Right lobe of liver (tissue), 6 donors: ENCODE measurements at regions not wholly inside any gene's neighbourhood (a gene's known extent, or its start where the extent isn't known, plus 50 kb on each side); places are given as distances from the start of the nearest gene placed in this dataset.

Experiments
- ATAC-seq, 4 donors: fragments of 200-7000 bp; cut with Tn5 transposase; one replicate each; pipeline ENCODE4 v1.9.1; 2020; ENCODE audit warnings: mild to moderate bottlenecking in 4 of 4, moderate library complexity in 4 of 4
- DNase-seq, 3 donors: peaks; one replicate each; pipeline ENCODE4 v3.0.0-alpha.2; 2020
- H3K27ac ChIP-seq, 3 donors: fragments of 200-600 bp; one replicate each; pipeline ENCODE4 v1.8.0; 2022
- H3K27me3 ChIP-seq, 2 donors: fragments of 200-600 bp; one replicate each; pipeline ENCODE4 v1.8.0; 2022
- H3K36me3 ChIP-seq, 4 donors: fragments of 200-600 bp; sonication (generic) in 1 of 4; one replicate each; pipeline versions ENCODE4 v1.5.1 to v1.8.0; 2017 to 2022; ENCODE audit warnings: control low read depth in 1 of 4
- H3K4me1 ChIP-seq, 4 donors: fragments of 200-600 bp; sonication (generic) in 1 of 4; one replicate each; pipeline versions ENCODE4 v1.5.1 to v1.8.0; 2017 to 2022; ENCODE audit warnings: control low read depth in 1 of 4
- H3K4me3 ChIP-seq, 3 donors: fragments of 200-600 bp; one replicate each; pipeline ENCODE4 v1.8.0; 2022
- H3K9me3 ChIP-seq, 4 donors: fragments of 200-600 bp; sonication (generic) in 1 of 4; one replicate each; pipeline versions ENCODE4 v1.5.1 to v1.8.0; 2017 to 2022; ENCODE audit warnings: control low read depth in 1 of 4
- POLR2A ChIP-seq: fragments of 450-650 bp; IDR thresholded peaks from one replicate; pipeline ENCODE4 v1.6.1; 2017; ENCODE audit warnings: antibody characterized with exemption, mild to moderate bottlenecking
- WGBS: methylation state at CpG from one replicate; pipeline ENCODE4 v1.1.6; 2018; ENCODE audit warnings: low coverage, low lambda C conversion rate; ENCODE audit not compliant: insufficient coverage; ENCODE audit errors: missing lambda C conversion rate; 5-methylcytosine and 5-hydroxymethylcytosine counted together
- intact Hi-C, 2 donors: fragments of 100-400 bp; cut with DNase I; formaldehyde crosslinking; loops; one replicate each; pipeline versions ENCODE4 v1.11.2 to v1.14.1; 2022
- TF ChIP-seq, protein P1 (sequence below), 4 donors: fragments of 200-600 bp in 3 of 4; fragments of 450-650 bp in 1 of 4; IDR thresholded peaks; one replicate each; pipeline versions ENCODE4 v1.5.1 to v1.8.0; 2016 to 2022; ENCODE audit warnings: antibody characterized with exemption in 4 of 4, mild to moderate bottlenecking in 2 of 4
- donor health status: DM: no; HTN: yes; CAD: no.
- donor health status: DM: no; HTN: no; CAD: no.
- donor health status: DM: no; HTN: no; CAD: no.
- donor health status: DM: no; HTN: yes; CAD: no.
- donor health status: DM: no; HTN: yes; CAD: no.

DNA sequence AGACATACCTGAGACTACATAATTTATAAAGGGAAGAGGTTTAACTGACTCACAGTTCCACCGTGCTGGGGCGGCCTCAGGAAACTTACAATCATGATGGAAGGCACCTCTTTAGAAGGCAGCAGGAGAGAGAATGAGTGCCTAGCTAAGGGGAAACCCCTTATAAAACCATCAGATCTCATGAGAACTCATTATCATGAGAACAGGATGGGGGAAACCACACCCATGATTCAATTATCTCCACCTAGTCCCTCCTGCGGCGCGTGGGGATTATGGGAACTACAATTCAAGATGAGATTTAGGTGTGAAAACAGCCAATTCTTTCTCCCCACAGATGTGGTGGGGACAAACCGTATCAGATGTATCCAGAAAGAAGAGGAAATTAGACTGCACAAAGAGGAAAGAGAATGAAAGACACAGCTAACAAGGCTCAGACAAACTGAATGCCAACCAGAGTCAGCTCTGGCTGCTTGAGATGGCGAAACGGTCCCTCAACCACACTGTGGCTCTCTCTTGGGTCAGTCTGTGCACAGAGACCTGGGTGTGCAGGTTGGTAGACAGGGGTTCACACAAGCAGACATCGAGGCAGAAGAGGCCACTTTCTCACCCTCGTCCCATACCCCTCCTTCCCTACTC lies 375.6 kb downstream of the SFMBT2 start:
- no peak for TF ChIP-seq POLR2A
- TF ChIP-seq, protein P1, sequence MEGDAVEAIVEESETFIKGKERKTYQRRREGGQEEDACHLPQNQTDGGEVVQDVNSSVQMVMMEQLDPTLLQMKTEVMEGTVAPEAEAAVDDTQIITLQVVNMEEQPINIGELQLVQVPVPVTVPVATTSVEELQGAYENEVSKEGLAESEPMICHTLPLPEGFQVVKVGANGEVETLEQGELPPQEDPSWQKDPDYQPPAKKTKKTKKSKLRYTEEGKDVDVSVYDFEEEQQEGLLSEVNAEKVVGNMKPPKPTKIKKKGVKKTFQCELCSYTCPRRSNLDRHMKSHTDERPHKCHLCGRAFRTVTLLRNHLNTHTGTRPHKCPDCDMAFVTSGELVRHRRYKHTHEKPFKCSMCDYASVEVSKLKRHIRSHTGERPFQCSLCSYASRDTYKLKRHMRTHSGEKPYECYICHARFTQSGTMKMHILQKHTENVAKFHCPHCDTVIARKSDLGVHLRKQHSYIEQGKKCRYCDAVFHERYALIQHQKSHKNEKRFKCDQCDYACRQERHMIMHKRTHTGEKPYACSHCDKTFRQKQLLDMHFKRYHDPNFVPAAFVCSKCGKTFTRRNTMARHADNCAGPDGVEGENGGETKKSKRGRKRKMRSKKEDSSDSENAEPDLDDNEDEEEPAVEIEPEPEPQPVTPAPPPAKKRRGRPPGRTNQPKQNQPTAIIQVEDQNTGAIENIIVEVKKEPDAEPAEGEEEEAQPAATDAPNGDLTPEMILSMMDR (IDR thresholded peaks at IDR 0.05): no peak
- Histone ChIP-seq H3K27ac (no peak overlapping the region), H3K27me3 (no peaks in the 10 kb centered on the region), H3K4me1 (no peaks in the 10 kb centered on the region), H3K4me3 (no peak overlapping the region), H3K36me3 (no peaks in the 10 kb centered on the region), H3K9me3 (no peaks in the 10 kb centered on the region)
- DNase-seq: no peak
- intact Hi-C loops: no loop called here
- no peak for ATAC-seq
- WGBS: 51% methylated on average over 9 of the region's 10 CpGs

DNA sequence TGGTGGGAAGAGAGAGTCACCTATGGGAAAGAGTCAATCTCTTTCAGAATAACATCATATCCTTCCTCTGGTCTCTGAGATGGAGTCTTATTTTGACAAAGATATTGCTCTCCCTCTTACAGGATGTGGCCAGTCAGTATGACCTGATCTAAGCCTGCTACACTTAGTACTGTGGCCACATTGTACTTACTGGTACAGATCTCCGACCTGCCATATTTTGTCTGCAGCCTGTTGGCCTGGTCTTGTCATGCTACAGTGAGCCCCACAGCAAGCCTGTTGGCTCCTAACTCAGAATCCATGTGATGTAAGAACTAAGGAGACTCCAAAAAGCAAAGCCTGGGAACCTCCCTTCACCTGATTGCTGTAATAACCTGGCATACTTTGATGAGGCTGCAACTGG lies 377.8 kb downstream of the SFMBT2 start:
- Histone ChIP-seq H3K27ac (no peak overlapping the region), H3K4me1 (no peaks in the 10 kb centered on the region), H3K27me3 (no peaks in the 10 kb centered on the region), H3K9me3 (no peaks in the 10 kb centered on the region), H3K4me3 (no peak overlapping the region), H3K36me3 (no peaks in the 10 kb centered on the region)
- TF ChIP-seq, protein P1 (IDR thresholded peaks at IDR 0.05): no peak
- no peak for TF ChIP-seq POLR2A
- intact Hi-C loops: no loop called here
- ATAC-seq (peak in 1 of 4 donors; percentile 23), DNase-seq (no peak)
- 64% methylated on average over 1 of the region's 1 CpG for WGBS

DNA sequence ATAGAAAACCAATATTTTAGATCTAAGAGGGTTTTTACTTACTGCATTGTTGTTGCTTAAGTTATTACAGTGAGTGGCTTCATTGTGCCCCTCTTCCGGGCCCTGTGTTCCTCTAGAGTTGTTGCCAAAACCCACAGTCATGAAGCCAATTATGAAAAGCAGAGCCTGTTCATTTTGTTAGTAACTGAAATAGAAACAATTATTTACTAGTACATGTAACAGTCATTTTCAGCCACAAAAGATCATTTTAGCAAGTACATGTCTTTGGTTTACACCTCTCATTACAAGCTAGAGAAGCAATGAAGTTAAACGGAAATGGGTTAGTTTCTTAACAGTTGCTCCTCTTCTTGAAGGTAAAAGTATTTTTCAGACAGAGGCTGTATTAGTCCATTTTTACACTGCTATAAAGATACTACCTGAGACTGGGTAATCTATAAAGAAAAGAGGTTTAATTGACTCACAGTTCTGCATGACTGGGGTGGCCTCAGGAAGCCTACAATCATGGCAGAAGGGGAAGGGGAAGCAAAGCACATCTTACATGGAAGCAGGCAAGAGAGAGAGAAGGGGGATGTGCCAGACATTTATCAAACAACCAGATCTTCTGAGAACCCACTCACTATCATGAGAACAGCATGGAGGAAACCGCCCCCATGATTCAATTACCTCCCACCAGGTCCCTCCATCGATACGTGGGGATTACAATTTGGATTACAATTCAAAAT lies 380.5 kb downstream of the SFMBT2 start:
- no peaks in the 10 kb centered on the region for H3K9me3 ChIP-seq
- DNase-seq (no peak), ATAC-seq (peak in 2 of 4 donors; percentile 11 to 28)
- no peaks in the 10 kb centered on the region for H3K4me1 ChIP-seq
- TF ChIP-seq, protein P1 (IDR thresholded peaks at IDR 0.05): no peak
- no peak for TF ChIP-seq POLR2A
- H3K36me3 ChIP-seq: no peaks in the 10 kb centered on the region
- no peak overlapping the region for H3K4me3 ChIP-seq
- intact Hi-C loops: no loop called here
- no peak overlapping the region for H3K27ac ChIP-seq
- no peaks in the 10 kb centered on the region for H3K27me3 ChIP-seq
- WGBS: 74% methylated on average over 5 of the region's 5 CpGs

DNA sequence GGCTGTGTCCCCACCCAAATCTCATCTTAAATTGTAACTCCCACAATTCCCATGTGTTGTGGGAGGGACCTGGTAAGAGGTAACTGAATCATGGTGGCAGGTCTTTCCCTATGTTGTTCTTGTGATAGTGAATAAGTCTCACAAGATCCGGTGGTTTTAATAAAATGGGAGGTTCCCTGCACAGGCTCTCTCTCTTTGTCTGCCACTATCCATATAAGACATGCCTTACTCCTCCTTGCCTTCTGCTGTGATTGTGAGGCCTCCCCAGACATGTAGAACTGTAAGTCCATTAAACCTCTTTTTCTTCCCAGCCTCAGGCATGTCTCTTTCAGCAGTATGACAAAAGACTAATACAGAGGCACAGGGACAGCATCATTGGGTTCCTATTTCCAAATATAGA lies 381.2 kb downstream of the SFMBT2 start:
- 6% methylated on average over 1 of the region's 1 CpG for WGBS
- intact Hi-C loops: no loop called here
- no peak for DNase-seq
- no peaks in the 10 kb centered on the region for H3K9me3 ChIP-seq
- H3K4me3 ChIP-seq: no peak overlapping the region
- no peak for TF ChIP-seq POLR2A
- TF ChIP-seq, protein P1 (IDR thresholded peaks at IDR 0.05): no peak
- no peak for ATAC-seq
- H3K36me3 ChIP-seq: no peaks in the 10 kb centered on the region
- H3K27me3 ChIP-seq: no peaks in the 10 kb centered on the region
- H3K4me1 ChIP-seq: no peaks in the 10 kb centered on the region
- no peak overlapping the region for H3K27ac ChIP-seq
